ENCODE measurements at regions not wholly inside any gene's neighbourhood (a gene's known extent, or its start where the extent isn't known, plus 50 kb on each side); places are given as distances from the start of the nearest gene placed in this dataset.
A peak's percentile ranks its signal among the peaks of the same experiment; 100 is the strongest.

- Histone ChIP-seq H3K9me3 (no peaks in the 10 kb centered on the region), H3K36me3 (ENCODE audit: low read depth, missing control alignments) (no peaks in the 10 kb centered on the region), H3K4me3 (peak overlapping the region; percentile 54 to 65), H3K4me1 (peaks cover 15% of the 10 kb centered on the region), H3K27me3 (no peaks in the 10 kb centered on the region), H3K27ac (peak overlapping the region in 1 of 2 donors; percentile 38)
- WGBS, 2 donors: 1% methylated on average over 25 to 34 of the region's 35 CpGs
- DNase-seq: no peak
- no peak for TF ChIP-seq CTCF (IDR thresholded peaks at IDR 0.05)
- TF ChIP-seq POLR2A (IDR thresholded peaks at IDR 0.05): no peak
- intact Hi-C loops (cut with DNase I; ENCODE audit: low total_unique reads): no loop called here
These were observed 158.8 kb downstream of the C9orf152 start for GRCh38 chr9:110048976-110049698.

GRCh38 chr9:110049699-110050450, 158.1 kb downstream of the C9orf152 start:
- no peak overlapping the region for H3K27ac ChIP-seq
- H3K4me1 ChIP-seq: peaks cover 15% of the 10 kb centered on the region
- intact Hi-C loops (cut with DNase I; ENCODE audit: low total_unique reads): no loop called here
- TF ChIP-seq CTCF (IDR thresholded peaks at IDR 0.05) (no peak), POLR2A (IDR thresholded peaks at IDR 0.05) (no peak)
- H3K4me3 ChIP-seq: peak overlapping the region; percentile 54 to 65
- 5 to 9% methylated on average over 24 to 26 of the region's 26 CpGs for WGBS, 2 donors
- no peaks in the 10 kb centered on the region for H3K36me3 ChIP-seq (ENCODE audit: low read depth, missing control alignments)
- no peaks in the 10 kb centered on the region for H3K27me3 ChIP-seq
- no peaks in the 10 kb centered on the region for H3K9me3 ChIP-seq
- DNase-seq: peak; percentile 18

- Histone ChIP-seq H3K27ac (no peak overlapping the region), H3K27me3 (no peaks in the 10 kb centered on the region), H3K4me3 (no peak overlapping the region), H3K36me3 (ENCODE audit: low read depth, missing control alignments) (no peaks in the 10 kb centered on the region), H3K9me3 (no peaks in the 10 kb centered on the region), H3K4me1 (peaks cover 15% of the 10 kb centered on the region)
- intact Hi-C loops (cut with DNase I; ENCODE audit: low total_unique reads): no loop called here
- WGBS, 2 donors: 74 to 77% methylated on average over 1 of the region's 1 CpG
- DNase-seq: no peak
- TF ChIP-seq POLR2A (IDR thresholded peaks at IDR 0.05) (no peak), CTCF (IDR thresholded peaks at IDR 0.05) (no peak)
These were observed 157.0 kb downstream of the C9orf152 start for GRCh38 chr9:110050925-110051355.

- 95 to 96% methylated on average over 6 of the region's 6 CpGs for WGBS, 2 donors
- intact Hi-C loops (cut with DNase I; ENCODE audit: low total_unique reads): no loop called here
- TF ChIP-seq CTCF (IDR thresholded peaks at IDR 0.05) (no peak), POLR2A (IDR thresholded peaks at IDR 0.05) (no peak)
These were observed 151.9 kb downstream of the C9orf152 start for GRCh38 chr9:110056062-110056461.

More at GRCh38 chr9:110056062-110056461, 151.9 kb downstream of the C9orf152 start:
- Histone ChIP-seq H3K4me1 (no peaks in the 10 kb centered on the region), H3K27me3 (no peaks in the 10 kb centered on the region), H3K4me3 (no peak overlapping the region), H3K9me3 (no peaks in the 10 kb centered on the region), H3K27ac (no peak overlapping the region), H3K36me3 (ENCODE audit: low read depth, missing control alignments) (no peaks in the 10 kb centered on the region)
- DNase-seq: no peak

All from testis (tissue), 2 donors.